Esophagus squamous epithelium (tissue), 5 donors: ENCODE measurements at regions not wholly inside any gene's neighbourhood (a gene's known extent, or its start where the extent isn't known, plus 50 kb on each side); places are given as distances from the start of the nearest gene placed in this dataset.

Source experiments
- DNase-seq: peaks from one replicate; lab custom pipeline; 2025; lab: John Stamatoyannopoulos, UW
- H3K27ac ChIP-seq, 4 donors: fragments of 200-600 bp; sonication (generic); one replicate each; pipeline ENCODE4 v1.5.1; 2016 to 2019; ENCODE audit warnings: mild to moderate bottlenecking in 1 of 4
- H3K27me3 ChIP-seq, 4 donors: fragments of 200-600 bp; sonication (generic); 1 replicate in 3 of 4; 2 replicates in 1 of 4; pipeline versions ENCODE4 v1.5.1 to v1.6.0; 2017 to 2021; ENCODE audit warnings: antibody characterized with exemption in 1 of 4
- H3K36me3 ChIP-seq, 3 donors: fragments of 200-600 bp; sonication (generic); one replicate each; pipeline ENCODE4 v1.5.1; 2016 to 2019
- H3K4me1 ChIP-seq, 3 donors: fragments of 200-600 bp; sonication (generic); one replicate each; pipeline ENCODE4 v1.5.1; 2017 to 2019
- H3K4me3 ChIP-seq, 4 donors: fragments of 200-600 bp; sonication (generic); 1 replicate in 3 of 4; 2 replicates in 1 of 4; pipeline ENCODE4 v1.5.1; 2016 to 2019; ENCODE audit warnings: mild to moderate bottlenecking in 2 of 4, moderate library complexity in 1 of 4
- H3K9me3 ChIP-seq, 3 donors: fragments of 200-600 bp; sonication (generic); one replicate each; pipeline ENCODE4 v1.5.1; 2016 to 2019
- POLR2A ChIP-seq, 4 donors: fragments of 450-650 bp; IDR thresholded peaks; one replicate each; pipeline ENCODE4 v1.6.1; 2017; ENCODE audit warnings: antibody characterized with exemption in 4 of 4, mild to moderate bottlenecking in 4 of 4, moderate library complexity in 3 of 4
- WGBS, 2 donors: methylation state at CpG; one replicate each; pipeline ENCODE4 v1.1.5; 2018; 5-methylcytosine and 5-hydroxymethylcytosine counted together
- intact Hi-C: fragments of 100-400 bp; cut with DNase I; formaldehyde crosslinking; loops from one replicate; pipeline ENCODE4 v1.15.0; 2022
- TF ChIP-seq, protein P1 (sequence below), 6 experiments: fragments of 450-650 bp in 4 of 6; fragments of 200-600 bp in 2 of 6; sonication (generic) in 2 of 6; IDR thresholded peaks; one replicate each; pipeline ENCODE4 v1.5.1; 2016 to 2019; ENCODE audit warnings: antibody characterized with exemption in 6 of 6, mild to moderate bottlenecking in 4 of 6, moderate library complexity in 4 of 6
- donor health status: DM: yes; HTN: yes; CAD: no.

DNA sequence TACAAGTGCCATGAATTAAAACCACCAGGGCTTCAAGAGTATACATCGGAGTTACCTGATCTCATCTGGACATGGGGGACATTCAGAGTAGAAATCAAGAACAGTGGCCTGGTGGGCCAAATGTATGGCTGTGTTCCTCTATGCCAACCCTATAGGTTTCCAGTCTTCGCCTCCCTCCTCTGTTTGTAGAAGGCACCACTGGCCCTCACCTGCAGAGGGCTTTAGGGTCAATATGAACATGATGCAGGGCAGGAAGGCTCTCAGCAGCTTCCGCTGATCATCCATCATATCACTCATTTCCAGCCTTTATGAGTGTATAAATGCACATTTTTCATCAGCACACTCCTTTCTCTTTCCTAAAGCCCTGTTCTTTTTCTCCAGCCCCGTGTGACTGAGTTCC is 555.5 kb upstream of the BRINP1 start:
- no peaks in the 10 kb centered on the region for H3K27me3 ChIP-seq
- H3K4me1 ChIP-seq: no peaks in the 10 kb centered on the region
- no peaks in the 10 kb centered on the region for H3K9me3 ChIP-seq
- 58 to 89% methylated on average over 4 of the region's 4 CpGs for WGBS, 2 donors
- no peak overlapping the region for H3K4me3 ChIP-seq
- H3K27ac ChIP-seq: no peak overlapping the region
- intact Hi-C loops: no loop called here
- no peaks in the 10 kb centered on the region for H3K36me3 ChIP-seq
- no peak for DNase-seq
- TF ChIP-seq POLR2A (IDR thresholded peaks at IDR 0.05): no peak
- TF ChIP-seq, protein P1, sequence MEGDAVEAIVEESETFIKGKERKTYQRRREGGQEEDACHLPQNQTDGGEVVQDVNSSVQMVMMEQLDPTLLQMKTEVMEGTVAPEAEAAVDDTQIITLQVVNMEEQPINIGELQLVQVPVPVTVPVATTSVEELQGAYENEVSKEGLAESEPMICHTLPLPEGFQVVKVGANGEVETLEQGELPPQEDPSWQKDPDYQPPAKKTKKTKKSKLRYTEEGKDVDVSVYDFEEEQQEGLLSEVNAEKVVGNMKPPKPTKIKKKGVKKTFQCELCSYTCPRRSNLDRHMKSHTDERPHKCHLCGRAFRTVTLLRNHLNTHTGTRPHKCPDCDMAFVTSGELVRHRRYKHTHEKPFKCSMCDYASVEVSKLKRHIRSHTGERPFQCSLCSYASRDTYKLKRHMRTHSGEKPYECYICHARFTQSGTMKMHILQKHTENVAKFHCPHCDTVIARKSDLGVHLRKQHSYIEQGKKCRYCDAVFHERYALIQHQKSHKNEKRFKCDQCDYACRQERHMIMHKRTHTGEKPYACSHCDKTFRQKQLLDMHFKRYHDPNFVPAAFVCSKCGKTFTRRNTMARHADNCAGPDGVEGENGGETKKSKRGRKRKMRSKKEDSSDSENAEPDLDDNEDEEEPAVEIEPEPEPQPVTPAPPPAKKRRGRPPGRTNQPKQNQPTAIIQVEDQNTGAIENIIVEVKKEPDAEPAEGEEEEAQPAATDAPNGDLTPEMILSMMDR (IDR thresholded peaks at IDR 0.05): no peak

DNA sequence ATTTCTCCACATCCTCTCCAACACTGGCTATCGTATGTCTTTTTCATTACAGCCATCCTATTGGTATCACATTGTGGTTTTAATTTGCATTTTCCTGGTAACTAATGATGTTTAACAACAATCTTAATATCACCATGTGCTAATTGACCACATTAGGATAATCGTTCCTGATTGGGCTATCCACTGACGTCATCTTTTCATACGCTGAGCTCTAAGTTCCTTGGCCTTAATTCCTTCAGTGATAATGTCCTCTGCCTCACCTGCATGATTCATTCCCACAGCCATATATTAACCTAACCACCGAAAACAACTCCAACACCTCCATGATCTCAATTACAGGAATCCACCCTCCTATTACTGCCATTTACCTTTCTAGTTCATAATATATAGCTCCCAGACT is 547.9 kb upstream of the BRINP1 start:
- TF ChIP-seq, protein P1 (IDR thresholded peaks at IDR 0.05): no peak
- TF ChIP-seq POLR2A (IDR thresholded peaks at IDR 0.05): no peak
- Histone ChIP-seq H3K4me3 (no peak overlapping the region), H3K9me3 (no peaks in the 10 kb centered on the region), H3K27ac (no peak overlapping the region), H3K27me3 (no peaks in the 10 kb centered on the region), H3K36me3 (no peaks in the 10 kb centered on the region), H3K4me1 (no peaks in the 10 kb centered on the region)
- no peak for DNase-seq
- intact Hi-C loops: no loop called here
- 85 to 90% methylated on average over 5 of the region's 5 CpGs for WGBS, 2 donors

DNA sequence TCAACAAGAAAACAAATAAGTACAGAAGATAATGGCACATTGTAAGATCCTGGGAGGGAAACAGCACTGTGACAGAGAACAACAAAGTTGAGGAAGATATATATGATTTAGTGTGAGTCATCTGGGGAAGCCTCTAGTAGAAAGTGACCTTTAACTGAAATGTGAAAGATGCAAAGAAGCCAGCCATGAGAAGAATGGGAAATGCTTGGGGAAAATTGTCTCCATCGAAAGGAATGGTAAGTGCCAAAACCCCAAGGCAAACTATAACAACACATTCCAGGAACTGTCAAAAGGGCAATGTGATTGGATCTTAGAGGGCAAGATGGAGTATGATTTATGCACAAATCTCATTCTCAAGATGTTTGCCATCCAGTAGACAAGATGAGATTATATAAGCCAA is 537.8 kb upstream of the BRINP1 start:
- no peak for DNase-seq
- H3K27me3 ChIP-seq: no peaks in the 10 kb centered on the region
- H3K4me1 ChIP-seq: no peaks in the 10 kb centered on the region
- TF ChIP-seq, protein P1 (IDR thresholded peaks at IDR 0.05): no peak
- no peak for TF ChIP-seq POLR2A (IDR thresholded peaks at IDR 0.05)
- intact Hi-C loops: no loop called here
- no peak overlapping the region for H3K27ac ChIP-seq
- 29 to 40% methylated on average over 1 of the region's 1 CpG for whole genome bisulfite sequencing, 2 donors
- H3K4me3 ChIP-seq: no peak overlapping the region
- peaks cover 0 to 9% (median 0%) of the 10 kb centered on the region in 3 donors for H3K9me3 ChIP-seq
- H3K36me3 ChIP-seq: no peaks in the 10 kb centered on the region

DNA sequence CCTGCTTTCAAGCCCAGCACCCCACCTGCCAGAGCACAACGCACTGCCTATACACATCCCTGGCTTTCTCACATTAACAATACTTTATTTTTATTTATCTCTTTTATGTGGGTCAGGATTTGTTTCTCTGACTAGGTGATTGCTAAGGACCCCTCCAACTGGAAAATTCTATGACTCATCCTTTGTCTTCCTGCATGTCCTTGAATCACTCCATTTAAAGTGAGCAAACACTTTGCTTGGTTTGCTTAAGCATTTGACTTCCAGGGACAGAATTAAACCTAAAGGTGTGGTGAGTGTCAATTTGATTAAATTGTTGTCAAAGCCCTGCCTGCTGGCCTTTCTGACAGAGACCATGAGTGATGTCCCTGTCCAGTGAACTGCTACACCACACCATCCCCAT is 536.5 kb upstream of the BRINP1 start:
- intact Hi-C loops: no loop called here
- no peaks in the 10 kb centered on the region for H3K4me1 ChIP-seq
- H3K27ac ChIP-seq: no peak overlapping the region
- H3K9me3 ChIP-seq: peaks cover 0 to 9% (median 0%) of the 10 kb centered on the region in 3 donors
- H3K36me3 ChIP-seq: no peaks in the 10 kb centered on the region
- WGBS, 2 donors: 35 to 55% methylated on average over 1 of the region's 1 CpG
- no peak for DNase-seq
- no peak for TF ChIP-seq POLR2A (IDR thresholded peaks at IDR 0.05)
- TF ChIP-seq, protein P1 (IDR thresholded peaks at IDR 0.05): no peak
- H3K27me3 ChIP-seq: no peaks in the 10 kb centered on the region
- no peak overlapping the region for H3K4me3 ChIP-seq

DNA sequence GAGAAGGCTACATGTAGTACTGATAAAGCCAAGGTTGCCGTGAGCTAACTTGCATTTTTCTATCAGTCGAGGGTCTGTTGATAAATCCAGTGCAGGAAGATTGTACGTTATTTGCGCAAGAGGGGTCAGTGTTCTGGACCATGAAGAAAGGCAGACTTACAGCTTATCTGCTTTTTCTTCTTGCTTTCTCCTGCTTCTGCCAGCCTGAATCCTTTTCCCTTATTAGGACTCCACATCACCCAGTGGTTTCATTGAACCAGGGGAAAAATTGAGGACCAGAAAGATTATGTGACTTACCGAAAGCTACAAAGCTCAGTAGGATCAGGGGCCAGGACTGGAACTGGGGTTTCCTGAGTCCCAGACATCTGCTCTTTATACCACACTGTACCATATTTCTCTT is 534.6 kb upstream of the BRINP1 start:
- H3K27ac ChIP-seq: no peak overlapping the region
- no peaks in the 10 kb centered on the region for H3K36me3 ChIP-seq
- H3K9me3 ChIP-seq: peaks cover 0 to 9% (median 0%) of the 10 kb centered on the region in 3 donors
- H3K4me1 ChIP-seq: no peaks in the 10 kb centered on the region
- H3K27me3 ChIP-seq: no peaks in the 10 kb centered on the region
- 75 to 95% methylated on average over 5 of the region's 5 CpGs for WGBS, 2 donors
- no peak overlapping the region for H3K4me3 ChIP-seq
- intact Hi-C loops: no loop called here
- no peak for DNase-seq
- TF ChIP-seq, protein P1 (IDR thresholded peaks at IDR 0.05): no peak
- TF ChIP-seq POLR2A (IDR thresholded peaks at IDR 0.05): no peak
